GM12872 (cell line): ENCODE measurements at regions not wholly inside any gene's neighbourhood (a gene's known extent, or its start where the extent isn't known, plus 50 kb on each side); places are given as distances from the start of the nearest gene placed in this dataset.

Experiments
- TF ChIP-seq, protein P1 (sequence below): IDR thresholded peaks from 3 replicates; pipeline ENCODE4 v1.5.1; 2011; ENCODE audit warnings: low read depth, mild to moderate bottlenecking, low read length, moderate library complexity; ENCODE audit not compliant: insufficient read depth

DNA sequence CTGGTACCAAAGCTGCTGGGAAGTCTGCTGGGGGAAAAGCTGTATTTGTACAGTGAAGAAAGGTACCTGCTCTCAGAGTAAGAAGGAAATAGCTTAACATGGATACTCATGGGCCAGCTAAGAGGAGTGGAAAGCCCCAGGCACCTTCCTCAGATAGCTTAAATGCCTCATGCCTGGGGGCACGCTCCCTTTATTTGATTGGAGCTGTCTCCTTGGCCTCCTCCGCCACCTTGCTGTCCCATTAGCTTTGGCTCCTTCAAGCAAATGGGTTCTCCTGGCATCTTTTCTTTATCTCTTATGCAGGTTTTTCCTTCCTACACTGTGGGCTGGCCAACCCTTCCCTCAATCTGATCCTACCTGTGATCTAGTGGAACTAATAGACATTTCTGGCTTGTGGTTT lies 318.5 kb downstream of the SH2D4B start:
- TF ChIP-seq, protein P1, sequence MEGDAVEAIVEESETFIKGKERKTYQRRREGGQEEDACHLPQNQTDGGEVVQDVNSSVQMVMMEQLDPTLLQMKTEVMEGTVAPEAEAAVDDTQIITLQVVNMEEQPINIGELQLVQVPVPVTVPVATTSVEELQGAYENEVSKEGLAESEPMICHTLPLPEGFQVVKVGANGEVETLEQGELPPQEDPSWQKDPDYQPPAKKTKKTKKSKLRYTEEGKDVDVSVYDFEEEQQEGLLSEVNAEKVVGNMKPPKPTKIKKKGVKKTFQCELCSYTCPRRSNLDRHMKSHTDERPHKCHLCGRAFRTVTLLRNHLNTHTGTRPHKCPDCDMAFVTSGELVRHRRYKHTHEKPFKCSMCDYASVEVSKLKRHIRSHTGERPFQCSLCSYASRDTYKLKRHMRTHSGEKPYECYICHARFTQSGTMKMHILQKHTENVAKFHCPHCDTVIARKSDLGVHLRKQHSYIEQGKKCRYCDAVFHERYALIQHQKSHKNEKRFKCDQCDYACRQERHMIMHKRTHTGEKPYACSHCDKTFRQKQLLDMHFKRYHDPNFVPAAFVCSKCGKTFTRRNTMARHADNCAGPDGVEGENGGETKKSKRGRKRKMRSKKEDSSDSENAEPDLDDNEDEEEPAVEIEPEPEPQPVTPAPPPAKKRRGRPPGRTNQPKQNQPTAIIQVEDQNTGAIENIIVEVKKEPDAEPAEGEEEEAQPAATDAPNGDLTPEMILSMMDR = no peak

DNA sequence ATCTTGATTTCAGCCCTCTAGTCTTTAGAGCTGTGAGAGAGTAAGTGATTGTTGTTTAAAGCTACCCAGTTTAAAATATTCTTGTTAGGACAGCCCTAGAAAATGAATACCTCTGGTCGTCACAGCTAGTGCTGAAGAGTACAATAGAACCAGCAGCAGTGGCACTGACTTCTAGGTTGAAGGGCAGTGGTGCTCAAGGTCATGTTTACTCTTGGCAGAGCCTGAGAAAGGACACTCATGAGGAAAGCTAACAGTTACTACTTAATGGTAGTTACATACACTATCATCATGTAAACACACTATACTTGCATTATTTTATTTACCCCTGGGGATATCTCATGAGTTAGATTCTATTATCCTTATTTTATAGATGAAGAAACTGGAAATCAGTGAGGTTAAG lies 323.0 kb downstream of the SH2D4B start:
- TF ChIP-seq, protein P1 = no peak

DNA sequence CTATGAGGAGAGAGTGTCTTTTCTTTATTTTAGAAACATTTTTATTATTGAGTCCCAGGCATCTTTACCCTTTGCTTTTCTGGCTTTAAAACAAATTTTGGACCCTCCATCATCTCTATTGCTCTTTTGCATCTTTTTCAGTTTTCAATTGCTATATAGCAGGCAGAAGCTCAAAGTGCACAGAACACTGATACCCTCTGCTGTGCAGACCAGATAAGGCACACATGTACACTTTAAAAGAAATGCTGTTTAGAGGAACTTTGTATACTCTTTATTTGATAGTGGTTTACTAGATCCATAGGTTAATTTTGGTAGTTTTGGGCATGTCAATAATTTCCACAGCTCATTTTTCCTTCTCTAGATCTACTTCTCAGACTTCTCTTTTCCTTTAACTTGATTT lies 324.2 kb downstream of the SH2D4B start:
- TF ChIP-seq, protein P1 = no peak

DNA sequence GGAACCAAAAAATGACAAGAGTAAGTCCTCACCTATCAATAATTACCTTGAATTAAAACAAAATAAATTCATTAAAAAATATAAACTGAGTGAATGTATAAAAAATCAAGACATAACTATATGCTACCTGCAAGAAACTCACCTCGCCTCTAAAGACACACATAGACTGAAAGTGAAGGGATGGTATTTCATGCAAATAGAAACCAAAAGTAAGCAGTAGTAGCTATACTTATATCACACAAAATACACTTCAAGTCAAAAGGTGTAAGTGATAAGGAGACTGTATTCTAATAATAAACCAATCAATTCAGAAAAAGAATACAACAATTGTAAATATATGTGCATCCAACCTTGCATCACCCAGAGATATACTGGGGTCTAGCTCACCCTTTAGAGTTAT lies 332.6 kb downstream of the SH2D4B start:
- TF ChIP-seq, protein P1 = no peak

DNA sequence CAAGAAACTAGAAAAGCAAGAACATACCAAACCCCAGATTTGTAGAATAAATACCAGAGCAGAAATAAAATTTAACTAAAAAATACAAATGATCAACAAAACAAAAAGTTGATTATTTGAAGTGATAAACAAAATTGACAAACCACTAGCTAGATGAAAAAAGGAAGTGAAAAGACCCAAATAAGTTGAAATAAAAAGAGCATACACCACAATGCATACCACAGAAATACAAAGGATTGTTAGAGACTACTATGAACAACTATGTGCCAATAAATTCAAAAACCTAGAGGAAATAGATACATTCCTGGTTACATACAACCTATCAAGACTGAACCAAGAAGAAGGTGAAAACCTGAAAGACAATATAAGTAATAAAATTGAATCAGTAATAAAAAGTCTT lies 333.4 kb downstream of the SH2D4B start:
- TF ChIP-seq, protein P1 = no peak

DNA sequence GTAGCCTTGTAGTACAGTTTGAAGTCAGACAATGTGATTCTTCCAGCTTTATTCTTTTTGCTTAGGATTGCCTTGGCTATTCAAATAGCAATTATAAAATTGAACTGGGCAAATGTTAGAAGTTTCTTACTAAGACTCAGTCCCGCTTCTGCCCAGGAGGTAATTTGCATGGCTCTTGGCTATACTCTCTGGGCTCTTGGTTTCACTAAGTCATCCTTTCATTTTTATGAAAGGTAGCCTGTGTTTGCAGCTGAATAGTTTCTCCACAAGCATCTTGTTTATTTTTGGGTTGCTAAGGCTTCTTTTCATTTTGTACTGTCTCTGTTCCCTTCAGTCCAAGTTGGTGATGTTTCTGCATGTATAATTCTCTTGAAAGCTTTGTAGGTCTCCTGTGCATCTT lies 340.6 kb downstream of the SH2D4B start:
- TF ChIP-seq, protein P1 = no peak

DNA sequence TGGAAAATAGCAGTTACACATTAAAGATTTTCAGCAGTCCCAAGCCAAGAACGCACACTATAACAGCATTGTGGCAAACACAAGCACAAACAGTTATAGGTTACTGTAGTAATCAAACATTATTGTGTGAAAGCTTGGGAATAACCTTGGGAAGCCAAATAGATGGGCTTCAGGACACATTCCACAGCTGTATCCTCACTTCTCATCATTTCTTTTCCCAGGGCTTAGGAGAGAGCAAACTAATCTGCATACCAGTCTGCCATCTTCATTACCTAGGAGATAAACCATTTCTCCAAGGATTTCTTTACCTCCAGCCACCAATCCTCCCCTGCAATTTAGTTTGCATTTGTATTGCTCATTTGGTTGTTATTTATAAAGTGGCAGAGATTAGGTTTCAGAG lies 352.4 kb downstream of the SH2D4B start:
- TF ChIP-seq, protein P1 = no peak

DNA sequence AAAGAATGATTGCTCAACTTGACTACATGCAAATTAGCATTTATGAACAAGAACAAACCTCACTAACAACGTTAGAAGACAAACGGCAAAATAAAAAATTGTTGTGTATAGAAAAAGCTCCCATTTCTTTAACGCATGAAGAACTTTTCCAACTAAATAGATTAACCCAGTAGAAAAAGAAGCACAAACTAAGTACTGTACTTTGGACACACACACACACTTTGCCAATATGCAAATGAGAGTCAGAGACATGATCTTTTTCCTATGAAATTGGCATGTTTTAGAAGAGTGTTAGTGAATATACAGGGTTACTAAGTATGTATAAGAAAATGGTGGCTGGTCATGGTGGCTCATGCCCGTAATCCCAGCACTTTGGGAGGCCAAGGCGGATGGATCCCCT lies 355.6 kb downstream of the SH2D4B start:
- TF ChIP-seq, protein P1 = no peak
